ENCODE measurements at regions not wholly inside any gene's neighbourhood (a gene's known extent, or its start where the extent isn't known, plus 50 kb on each side); places are given as distances from the start of the nearest gene placed in this dataset.

DNA sequence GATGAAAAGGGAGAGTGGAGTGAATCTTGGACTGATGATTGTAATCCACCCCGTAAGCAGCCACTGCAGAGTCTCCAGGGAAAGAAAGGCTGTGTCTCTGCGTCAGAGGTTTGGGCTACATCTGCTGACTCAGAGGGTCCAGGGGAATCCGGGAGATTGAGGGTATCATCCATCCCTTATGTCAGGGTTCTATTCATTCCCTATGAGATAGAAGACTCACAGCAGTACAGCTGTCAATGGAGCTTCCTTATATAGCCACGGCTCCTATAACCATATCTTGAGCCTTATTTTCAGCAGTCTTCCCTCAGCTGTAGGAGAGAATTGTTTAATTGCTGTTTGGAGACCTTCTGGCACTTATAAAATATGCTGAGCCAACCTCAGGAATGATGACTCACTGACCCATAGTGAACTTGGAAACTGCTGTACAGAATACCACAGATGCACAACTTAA is 558.2 kb upstream of the PFKP start:
- TF ChIP-seq ZNF274 (IDR thresholded peaks at IDR 0.05; ENCODE audit: low read depth, low read length) (no peak), YY1 (IDR thresholded peaks at IDR 0.05; ENCODE audit: insufficient read depth, insufficient read length) (no peak), SUZ12 (IDR thresholded peaks at IDR 0.05; ENCODE audit: extremely low read depth, insufficient read depth, insufficient read length) (no peak)

Data from NT2/D1 (cell line).